GM23338 (cell line): ENCODE measurements at regions not wholly inside any gene's neighbourhood (a gene's known extent, or its start where the extent isn't known, plus 50 kb on each side); places are given as distances from the start of the nearest gene placed in this dataset.

ENCODE experiments used
- EZH2 ChIP-seq: fragments of 200-600 bp; sonication (generic); IDR thresholded peaks from one replicate; pipeline ENCODE4 v1.8.0; 2017; ENCODE audit warnings: antibody characterized with exemption, mild to moderate bottlenecking, low read depth; ENCODE audit not compliant: unreplicated experiment
- EZH2phosphoT487 ChIP-seq: fragments of 200-600 bp; sonication (generic); IDR thresholded peaks from one replicate; pipeline ENCODE4 v1.8.1; 2018; ENCODE audit warnings: antibody characterized with exemption; ENCODE audit not compliant: unreplicated experiment
- POLR2AphosphoS5 ChIP-seq: IDR thresholded peaks from 2 replicates; pipeline ENCODE4 v1.6.1; 2016; ENCODE audit warnings: antibody characterized with exemption, low read depth
- STAT1 ChIP-seq: IDR thresholded peaks from one replicate; pipeline ENCODE4 v1.6.1; 2016; ENCODE audit warnings: antibody characterized with exemption; ENCODE audit not compliant: unreplicated experiment
- ZNF114 ChIP-seq: fragments of 250-450 bp; sonication (Bioruptor Pico); IDR thresholded peaks from 2 replicates; pipeline ENCODE4 v1.5.0; 2020; ENCODE audit warnings: mild to moderate bottlenecking, moderate library complexity
- ZNF331 ChIP-seq: fragments of 250-450 bp; sonication (Bioruptor Pico); IDR thresholded peaks from 2 replicates; pipeline ENCODE4 v1.5.0; 2020; ENCODE audit warnings: low read depth, mild to moderate bottlenecking, moderate library complexity
- TF ChIP-seq, protein P1 (sequence below): fragments of 250-450 bp; sonication (Bioruptor Pico); IDR thresholded peaks from 2 replicates; pipeline ENCODE4 v1.5.0; 2020; ENCODE audit warnings: mild to moderate bottlenecking, moderate library complexity
- TF ChIP-seq, protein P2 (sequence below): IDR thresholded peaks from one replicate; pipeline ENCODE4 v1.6.1; 2018; ENCODE audit warnings: antibody characterized with exemption; ENCODE audit not compliant: unreplicated experiment
- TF ChIP-seq, protein P3 (sequence below), 2 experiments: fragments of 200-600 bp in 1 of 2; sonication (generic) in 1 of 2; conservative IDR thresholded peaks; 2 replicates each; pipeline versions ENCODE4 v1.5.1 to v1.6.1; 2016 to 2017; ENCODE audit warnings: antibody characterized with exemption in 2 of 2, low read depth in 2 of 2, mild to moderate bottlenecking in 2 of 2, moderate library complexity in 1 of 2

DNA sequence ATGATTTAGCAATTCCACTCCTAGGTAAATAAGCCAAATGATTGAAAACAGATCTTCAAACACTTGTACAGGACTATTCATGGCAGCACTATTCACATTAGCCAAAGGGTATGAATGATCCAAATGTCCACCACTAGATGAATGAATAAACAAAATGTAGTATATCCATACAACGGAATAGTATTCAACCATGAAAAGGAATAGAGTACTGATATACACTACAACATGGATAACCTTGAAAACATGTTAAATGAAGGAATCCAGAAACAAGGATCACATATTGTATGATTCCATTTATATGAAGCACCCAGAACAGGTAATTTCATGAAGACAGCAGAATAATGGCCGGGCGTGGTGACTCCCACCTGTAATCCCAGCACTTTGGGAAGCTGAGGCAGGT is 78.2 kb upstream of the IGF1R start (continued):
- TF ChIP-seq, protein P1, sequence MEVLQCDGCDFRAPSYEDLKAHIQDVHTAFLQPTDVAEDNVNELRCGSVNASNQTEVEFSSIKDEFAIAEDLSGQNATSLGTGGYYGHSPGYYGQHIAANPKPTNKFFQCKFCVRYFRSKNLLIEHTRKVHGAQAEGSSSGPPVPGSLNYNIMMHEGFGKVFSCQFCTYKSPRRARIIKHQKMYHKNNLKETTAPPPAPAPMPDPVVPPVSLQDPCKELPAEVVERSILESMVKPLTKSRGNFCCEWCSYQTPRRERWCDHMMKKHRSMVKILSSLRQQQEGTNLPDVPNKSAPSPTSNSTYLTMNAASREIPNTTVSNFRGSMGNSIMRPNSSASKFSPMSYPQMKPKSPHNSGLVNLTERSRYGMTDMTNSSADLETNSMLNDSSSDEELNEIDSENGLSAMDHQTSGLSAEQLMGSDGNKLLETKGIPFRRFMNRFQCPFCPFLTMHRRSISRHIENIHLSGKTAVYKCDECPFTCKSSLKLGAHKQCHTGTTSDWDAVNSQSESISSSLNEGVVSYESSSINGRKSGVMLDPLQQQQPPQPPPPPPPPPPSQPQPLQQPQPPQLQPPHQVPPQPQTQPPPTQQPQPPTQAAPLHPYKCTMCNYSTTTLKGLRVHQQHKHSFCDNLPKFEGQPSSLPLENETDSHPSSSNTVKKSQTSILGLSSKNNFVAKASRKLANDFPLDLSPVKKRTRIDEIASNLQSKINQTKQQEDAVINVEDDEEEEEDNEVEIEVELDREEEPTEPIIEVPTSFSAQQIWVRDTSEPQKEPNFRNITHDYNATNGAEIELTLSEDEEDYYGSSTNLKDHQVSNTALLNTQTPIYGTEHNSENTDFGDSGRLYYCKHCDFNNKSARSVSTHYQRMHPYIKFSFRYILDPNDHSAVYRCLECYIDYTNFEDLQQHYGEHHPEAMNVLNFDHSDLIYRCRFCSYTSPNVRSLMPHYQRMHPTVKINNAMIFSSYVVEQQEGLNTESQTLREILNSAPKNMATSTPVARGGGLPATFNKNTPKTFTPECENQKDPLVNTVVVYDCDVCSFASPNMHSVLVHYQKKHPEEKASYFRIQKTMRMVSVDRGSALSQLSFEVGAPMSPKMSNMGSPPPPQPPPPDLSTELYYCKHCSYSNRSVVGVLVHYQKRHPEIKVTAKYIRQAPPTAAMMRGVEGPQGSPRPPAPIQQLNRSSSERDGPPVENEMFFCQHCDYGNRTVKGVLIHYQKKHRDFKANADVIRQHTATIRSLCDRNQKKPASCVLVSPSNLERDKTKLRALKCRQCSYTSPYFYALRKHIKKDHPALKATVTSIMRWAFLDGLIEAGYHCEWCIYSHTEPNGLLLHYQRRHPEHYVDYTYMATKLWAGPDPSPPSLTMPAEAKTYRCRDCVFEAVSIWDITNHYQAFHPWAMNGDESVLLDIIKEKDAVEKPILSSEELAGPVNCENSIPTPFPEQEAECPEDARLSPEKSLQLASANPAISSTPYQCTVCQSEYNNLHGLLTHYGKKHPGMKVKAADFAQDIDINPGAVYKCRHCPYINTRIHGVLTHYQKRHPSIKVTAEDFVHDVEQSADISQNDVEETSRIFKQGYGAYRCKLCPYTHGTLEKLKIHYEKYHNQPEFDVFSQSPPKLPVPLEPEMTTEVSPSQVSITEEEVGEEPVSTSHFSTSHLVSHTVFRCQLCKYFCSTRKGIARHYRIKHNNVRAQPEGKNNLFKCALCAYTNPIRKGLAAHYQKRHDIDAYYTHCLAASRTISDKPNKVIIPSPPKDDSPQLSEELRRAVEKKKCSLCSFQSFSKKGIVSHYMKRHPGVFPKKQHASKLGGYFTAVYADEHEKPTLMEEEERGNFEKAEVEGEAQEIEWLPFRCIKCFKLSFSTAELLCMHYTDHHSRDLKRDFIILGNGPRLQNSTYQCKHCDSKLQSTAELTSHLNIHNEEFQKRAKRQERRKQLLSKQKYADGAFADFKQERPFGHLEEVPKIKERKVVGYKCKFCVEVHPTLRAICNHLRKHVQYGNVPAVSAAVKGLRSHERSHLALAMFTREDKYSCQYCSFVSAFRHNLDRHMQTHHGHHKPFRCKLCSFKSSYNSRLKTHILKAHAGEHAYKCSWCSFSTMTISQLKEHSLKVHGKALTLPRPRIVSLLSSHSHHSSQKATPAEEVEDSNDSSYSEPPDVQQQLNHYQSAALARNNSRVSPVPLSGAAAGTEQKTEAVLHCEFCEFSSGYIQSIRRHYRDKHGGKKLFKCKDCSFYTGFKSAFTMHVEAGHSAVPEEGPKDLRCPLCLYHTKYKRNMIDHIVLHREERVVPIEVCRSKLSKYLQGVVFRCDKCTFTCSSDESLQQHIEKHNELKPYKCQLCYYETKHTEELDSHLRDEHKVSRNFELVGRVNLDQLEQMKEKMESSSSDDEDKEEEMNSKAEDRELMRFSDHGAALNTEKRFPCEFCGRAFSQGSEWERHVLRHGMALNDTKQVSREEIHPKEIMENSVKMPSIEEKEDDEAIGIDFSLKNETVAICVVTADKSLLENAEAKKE, result no peak
- TF ChIP-seq, protein P2, sequence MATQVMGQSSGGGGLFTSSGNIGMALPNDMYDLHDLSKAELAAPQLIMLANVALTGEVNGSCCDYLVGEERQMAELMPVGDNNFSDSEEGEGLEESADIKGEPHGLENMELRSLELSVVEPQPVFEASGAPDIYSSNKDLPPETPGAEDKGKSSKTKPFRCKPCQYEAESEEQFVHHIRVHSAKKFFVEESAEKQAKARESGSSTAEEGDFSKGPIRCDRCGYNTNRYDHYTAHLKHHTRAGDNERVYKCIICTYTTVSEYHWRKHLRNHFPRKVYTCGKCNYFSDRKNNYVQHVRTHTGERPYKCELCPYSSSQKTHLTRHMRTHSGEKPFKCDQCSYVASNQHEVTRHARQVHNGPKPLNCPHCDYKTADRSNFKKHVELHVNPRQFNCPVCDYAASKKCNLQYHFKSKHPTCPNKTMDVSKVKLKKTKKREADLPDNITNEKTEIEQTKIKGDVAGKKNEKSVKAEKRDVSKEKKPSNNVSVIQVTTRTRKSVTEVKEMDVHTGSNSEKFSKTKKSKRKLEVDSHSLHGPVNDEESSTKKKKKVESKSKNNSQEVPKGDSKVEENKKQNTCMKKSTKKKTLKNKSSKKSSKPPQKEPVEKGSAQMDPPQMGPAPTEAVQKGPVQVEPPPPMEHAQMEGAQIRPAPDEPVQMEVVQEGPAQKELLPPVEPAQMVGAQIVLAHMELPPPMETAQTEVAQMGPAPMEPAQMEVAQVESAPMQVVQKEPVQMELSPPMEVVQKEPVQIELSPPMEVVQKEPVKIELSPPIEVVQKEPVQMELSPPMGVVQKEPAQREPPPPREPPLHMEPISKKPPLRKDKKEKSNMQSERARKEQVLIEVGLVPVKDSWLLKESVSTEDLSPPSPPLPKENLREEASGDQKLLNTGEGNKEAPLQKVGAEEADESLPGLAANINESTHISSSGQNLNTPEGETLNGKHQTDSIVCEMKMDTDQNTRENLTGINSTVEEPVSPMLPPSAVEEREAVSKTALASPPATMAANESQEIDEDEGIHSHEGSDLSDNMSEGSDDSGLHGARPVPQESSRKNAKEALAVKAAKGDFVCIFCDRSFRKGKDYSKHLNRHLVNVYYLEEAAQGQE, result no peak
- no peak for TF ChIP-seq POLR2AphosphoS5
- no peak for TF ChIP-seq ZNF114
- no peak for TF ChIP-seq EZH2
- TF ChIP-seq STAT1, result no peak
- TF ChIP-seq EZH2phosphoT487, result no peak
- TF ChIP-seq, protein P3, sequence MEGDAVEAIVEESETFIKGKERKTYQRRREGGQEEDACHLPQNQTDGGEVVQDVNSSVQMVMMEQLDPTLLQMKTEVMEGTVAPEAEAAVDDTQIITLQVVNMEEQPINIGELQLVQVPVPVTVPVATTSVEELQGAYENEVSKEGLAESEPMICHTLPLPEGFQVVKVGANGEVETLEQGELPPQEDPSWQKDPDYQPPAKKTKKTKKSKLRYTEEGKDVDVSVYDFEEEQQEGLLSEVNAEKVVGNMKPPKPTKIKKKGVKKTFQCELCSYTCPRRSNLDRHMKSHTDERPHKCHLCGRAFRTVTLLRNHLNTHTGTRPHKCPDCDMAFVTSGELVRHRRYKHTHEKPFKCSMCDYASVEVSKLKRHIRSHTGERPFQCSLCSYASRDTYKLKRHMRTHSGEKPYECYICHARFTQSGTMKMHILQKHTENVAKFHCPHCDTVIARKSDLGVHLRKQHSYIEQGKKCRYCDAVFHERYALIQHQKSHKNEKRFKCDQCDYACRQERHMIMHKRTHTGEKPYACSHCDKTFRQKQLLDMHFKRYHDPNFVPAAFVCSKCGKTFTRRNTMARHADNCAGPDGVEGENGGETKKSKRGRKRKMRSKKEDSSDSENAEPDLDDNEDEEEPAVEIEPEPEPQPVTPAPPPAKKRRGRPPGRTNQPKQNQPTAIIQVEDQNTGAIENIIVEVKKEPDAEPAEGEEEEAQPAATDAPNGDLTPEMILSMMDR (conservative IDR thresholded peaks at IDR 0.05; ENCODE audit: low read depth in 2 of 2), result no peak
- TF ChIP-seq ZNF331, result no peak
